Bronchial epithelial cell (primary cell): ENCODE measurements at regions not wholly inside any gene's neighbourhood (a gene's known extent, or its start where the extent isn't known, plus 50 kb on each side); places are given as distances from the start of the nearest gene placed in this dataset.

Experiments used
- DNase-seq: peaks from one replicate; pipeline ENCODE4 v3.0.0-alpha.2; 2010; ENCODE audit warnings: low read depth
- FAIRE-seq: peaks from 2 replicates; lab custom pipeline; 2011; peaks lifted over from hg19 to GRCh38; lab: Jason Lieb, UNC
- H3K27me3 ChIP-seq: 2 replicates; pipeline ENCODE4 v1.5.1; 2011; ENCODE audit warnings: low read length; ENCODE audit not compliant: control insufficient read depth, insufficient read depth
- H3K36me3 ChIP-seq: 2 replicates; pipeline ENCODE4 v1.5.1; 2011; ENCODE audit warnings: low read length; ENCODE audit not compliant: control insufficient read depth, insufficient read depth
- H3K4me3 ChIP-seq: 2 replicates; pipeline ENCODE4 v1.5.1; 2011; ENCODE audit warnings: mild to moderate bottlenecking, low read depth, low read length, control low read depth
- TF ChIP-seq, protein P1 (sequence below): IDR thresholded peaks from 2 replicates; pipeline ENCODE4 v1.5.1; 2011; ENCODE audit warnings: mild to moderate bottlenecking, moderate library complexity, low read length, control low read depth, inconsistent platforms; ENCODE audit not compliant: insufficient read depth, severe bottlenecking

DNA sequence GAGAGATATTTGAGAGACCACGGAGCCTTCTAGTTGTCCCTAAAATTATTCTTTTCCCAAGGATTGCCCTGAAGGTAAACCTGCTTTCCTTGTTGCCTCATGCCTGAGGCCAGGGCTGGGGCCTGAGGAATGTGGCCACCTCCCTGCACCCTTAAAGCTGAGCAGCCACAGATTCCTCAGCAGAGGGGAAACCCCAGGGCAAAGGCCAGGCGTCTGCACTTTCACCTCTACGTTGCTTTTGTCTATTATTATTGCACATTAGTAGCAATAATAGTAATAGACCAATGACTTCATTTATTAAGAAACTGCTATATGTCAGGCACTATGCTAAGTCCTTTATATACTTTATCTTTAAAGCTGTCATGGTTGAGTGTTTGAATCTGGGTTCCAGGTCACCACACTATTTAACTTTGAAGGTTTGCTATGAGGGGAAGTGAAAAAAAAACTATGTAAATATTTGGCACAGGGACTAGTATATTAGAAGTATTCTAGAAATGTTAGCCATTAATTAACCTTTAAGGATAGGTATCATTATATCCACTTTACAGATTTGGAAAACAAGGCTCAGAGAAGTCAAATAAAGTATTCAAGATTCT is 104.2 kb downstream of the LRRC30 start:
- Histone ChIP-seq H3K36me3 (no peaks in the 10 kb centered on the region), H3K27me3 (no peaks in the 10 kb centered on the region), H3K4me3 (no peak overlapping the region)
- TF ChIP-seq, protein P1, sequence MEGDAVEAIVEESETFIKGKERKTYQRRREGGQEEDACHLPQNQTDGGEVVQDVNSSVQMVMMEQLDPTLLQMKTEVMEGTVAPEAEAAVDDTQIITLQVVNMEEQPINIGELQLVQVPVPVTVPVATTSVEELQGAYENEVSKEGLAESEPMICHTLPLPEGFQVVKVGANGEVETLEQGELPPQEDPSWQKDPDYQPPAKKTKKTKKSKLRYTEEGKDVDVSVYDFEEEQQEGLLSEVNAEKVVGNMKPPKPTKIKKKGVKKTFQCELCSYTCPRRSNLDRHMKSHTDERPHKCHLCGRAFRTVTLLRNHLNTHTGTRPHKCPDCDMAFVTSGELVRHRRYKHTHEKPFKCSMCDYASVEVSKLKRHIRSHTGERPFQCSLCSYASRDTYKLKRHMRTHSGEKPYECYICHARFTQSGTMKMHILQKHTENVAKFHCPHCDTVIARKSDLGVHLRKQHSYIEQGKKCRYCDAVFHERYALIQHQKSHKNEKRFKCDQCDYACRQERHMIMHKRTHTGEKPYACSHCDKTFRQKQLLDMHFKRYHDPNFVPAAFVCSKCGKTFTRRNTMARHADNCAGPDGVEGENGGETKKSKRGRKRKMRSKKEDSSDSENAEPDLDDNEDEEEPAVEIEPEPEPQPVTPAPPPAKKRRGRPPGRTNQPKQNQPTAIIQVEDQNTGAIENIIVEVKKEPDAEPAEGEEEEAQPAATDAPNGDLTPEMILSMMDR: no peak
- DNase-seq (no peak), FAIRE-seq (no peak)

DNA sequence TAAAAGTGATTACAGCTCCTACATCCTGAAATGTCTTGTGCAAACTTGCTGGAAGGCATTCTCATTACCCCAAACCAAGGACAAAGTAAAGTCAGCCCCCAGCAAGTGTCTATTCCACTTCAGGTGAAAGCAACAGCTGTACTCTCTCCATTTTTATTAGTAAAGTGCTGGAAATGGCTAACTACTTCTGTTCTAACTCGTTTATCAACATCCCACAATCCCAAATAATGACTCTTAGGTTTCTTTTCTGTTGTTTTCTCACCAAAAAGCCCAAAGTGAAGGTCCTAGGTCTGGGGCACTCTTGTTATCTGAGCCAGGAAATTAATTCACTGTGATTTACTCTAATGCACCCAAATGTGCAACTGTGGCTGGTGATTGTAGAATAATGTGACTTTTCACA is 105.7 kb downstream of the LRRC30 start:
- H3K36me3 ChIP-seq: no peaks in the 10 kb centered on the region
- no peaks in the 10 kb centered on the region for H3K27me3 ChIP-seq
- TF ChIP-seq, protein P1: no peak
- DNase-seq (no peak), FAIRE-seq (no peak)
- H3K4me3 ChIP-seq: no peak overlapping the region

GRCh38 chr18:7338846-7339245 is 108.0 kb downstream of the LRRC30 start:
- FAIRE-seq: no peak
- peak; percentile 70 for DNase-seq
- H3K36me3 ChIP-seq: no peaks in the 10 kb centered on the region
- no peak overlapping the region for H3K4me3 ChIP-seq
- no peaks in the 10 kb centered on the region for H3K27me3 ChIP-seq
- TF ChIP-seq, protein P1: no peak

DNA sequence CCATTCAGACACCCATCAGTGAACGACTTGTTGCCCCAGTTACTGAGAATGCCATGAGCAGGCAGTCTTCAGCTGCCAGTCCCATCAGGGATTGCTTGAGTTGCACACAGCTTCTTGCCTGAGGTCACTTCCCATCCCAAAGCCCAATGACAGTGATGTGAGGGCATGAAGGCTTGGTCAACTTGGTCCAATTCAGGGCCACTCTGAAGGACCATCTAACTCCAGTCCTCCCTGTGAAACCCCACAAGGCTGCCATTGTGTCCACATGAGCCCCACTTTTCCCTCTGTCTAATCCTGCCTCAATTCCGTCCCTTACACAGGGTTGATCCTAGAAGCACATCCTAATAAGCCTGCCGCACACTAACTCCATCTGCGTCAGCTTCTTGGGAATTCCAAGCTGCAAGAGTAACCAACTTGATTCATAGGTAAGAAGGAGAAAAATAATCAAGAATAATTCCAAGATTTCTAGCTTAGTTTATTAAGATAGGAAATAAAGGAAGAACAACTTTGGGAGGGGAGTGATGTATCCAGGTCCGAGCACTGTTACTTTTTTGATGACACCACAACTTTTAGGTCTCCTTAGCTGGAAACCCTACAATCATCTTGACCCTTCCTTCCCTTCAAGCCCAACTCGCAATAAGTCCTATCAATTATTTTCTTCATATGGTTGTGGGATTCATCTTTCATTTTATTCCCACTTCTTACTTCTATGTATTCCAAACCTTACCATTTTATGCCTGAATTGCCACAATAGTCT is 110.9 kb downstream of the LRRC30 start:
- Histone ChIP-seq H3K36me3 (no peaks in the 10 kb centered on the region), H3K4me3 (no peak overlapping the region), H3K27me3 (no peaks in the 10 kb centered on the region)
- TF ChIP-seq, protein P1: no peak
- DNase-seq: no peak
- peak; percentile 62 for FAIRE-seq

- FAIRE-seq: no peak
- TF ChIP-seq, protein P1: no peak
Observed at GRCh38 chr18:7349181-7349837, 118.4 kb downstream of the LRRC30 start.

More at GRCh38 chr18:7349181-7349837, 118.4 kb downstream of the LRRC30 start:
- Histone ChIP-seq H3K27me3 (no peaks in the 10 kb centered on the region), H3K36me3 (no peaks in the 10 kb centered on the region), H3K4me3 (no peak overlapping the region)
- DNase-seq: no peak
